NCI-H2029 treated with DMSO at 0.1 percent for 48 hours (cell line): ENCODE measurements at regions not wholly inside any gene's neighbourhood (a gene's known extent, or its start where the extent isn't known, plus 50 kb on each side); places are given as distances from the start of the nearest gene placed in this dataset.
"Not testable (repeated sequence)": the region's sequence is repeated elsewhere in the genome, so short reads cannot be mapped to it uniquely, and the experiment has no call there.

ENCODE experiments used
- DNase-seq: peaks from one replicate; lab custom pipeline; 2025; lab: John Stamatoyannopoulos, UW

- no peak for DNase-seq
Observed at GRCh38 chr4:131499141-131499873, 1649.8 kb upstream of the PCDH10 start.

GRCh38 chr4:131509521-131509920 is 1639.6 kb upstream of the PCDH10 start:
- DNase-seq = no peak

GRCh38 chr4:131526686-131527085 is 1622.4 kb upstream of the PCDH10 start:
- DNase-seq = no peak

- DNase-seq = no peak
Observed at GRCh38 chr4:131531087-131531486, 1618.0 kb upstream of the PCDH10 start.

GRCh38 chr4:131534944-131535645 is 1614.0 kb upstream of the PCDH10 start:
- DNase-seq = no peak

- DNase-seq = no peak
Observed at GRCh38 chr4:131540256-131540655, 1608.8 kb upstream of the PCDH10 start.

- no peak for DNase-seq
Observed at GRCh38 chr4:131547506-131547981, 1601.5 kb upstream of the PCDH10 start.

GRCh38 chr4:131551306-131551705 is 1597.8 kb upstream of the PCDH10 start:
- no peak for DNase-seq

- no peak for DNase-seq
Observed at GRCh38 chr4:131566026-131566425, 1583.1 kb upstream of the PCDH10 start.

- no peak for DNase-seq
Observed at GRCh38 chr4:131584587-131584986, 1564.5 kb upstream of the PCDH10 start.

- no peak for DNase-seq
Observed at GRCh38 chr4:131595140-131595539, 1554.0 kb upstream of the PCDH10 start.

GRCh38 chr4:131603705-131604104 is 1545.4 kb upstream of the PCDH10 start:
- DNase-seq = no peak

- no peak for DNase-seq
Observed at GRCh38 chr4:131609039-131609438, 1540.1 kb upstream of the PCDH10 start.

GRCh38 chr4:131610517-131610916 is 1538.6 kb upstream of the PCDH10 start:
- DNase-seq = not testable (repeated sequence)

- DNase-seq = no peak
Observed at GRCh38 chr4:131613086-131613823, 1535.8 kb upstream of the PCDH10 start.

GRCh38 chr4:131613824-131614216 is 1535.3 kb upstream of the PCDH10 start:
- DNase-seq = no peak

GRCh38 chr4:131632877-131633276 is 1516.2 kb upstream of the PCDH10 start:
- no peak for DNase-seq

- no peak for DNase-seq
Observed at GRCh38 chr4:131635191-131635590, 1513.9 kb upstream of the PCDH10 start.

- no peak for DNase-seq
Observed at GRCh38 chr4:131638781-131639180, 1510.3 kb upstream of the PCDH10 start.

- no peak for DNase-seq
Observed at GRCh38 chr4:131644619-131645018, 1504.5 kb upstream of the PCDH10 start.

- no peak for DNase-seq
Observed at GRCh38 chr4:131649227-131649626, 1499.9 kb upstream of the PCDH10 start.

GRCh38 chr4:131650951-131651350 is 1498.1 kb upstream of the PCDH10 start:
- DNase-seq = no peak

- DNase-seq = not testable (repeated sequence)
Observed at GRCh38 chr4:131683314-131683713, 1465.8 kb upstream of the PCDH10 start.
